NCI-H2196 treated with DMSO at 0.1 percent for 48 hours (cell line): ENCODE measurements at regions not wholly inside any gene's neighbourhood (a gene's known extent, or its start where the extent isn't known, plus 50 kb on each side); places are given as distances from the start of the nearest gene placed in this dataset.
"Not testable (repeated sequence)": the region's sequence is repeated elsewhere in the genome, so short reads cannot be mapped to it uniquely, and the experiment has no call there.

Source experiments
- DNase-seq: peaks from one replicate; lab custom pipeline; 2025; ENCODE audit not compliant: unreplicated experiment; lab: John Stamatoyannopoulos, UW

- DNase-seq = no peak
Observed at GRCh38 chr18:67455890-67456501, 60.5 kb downstream of the DSEL start.

- no peak for DNase-seq
Observed at GRCh38 chr18:67453901-67454300, 62.6 kb downstream of the DSEL start.

- DNase-seq = no peak
Observed at GRCh38 chr18:67451960-67452359, 64.6 kb downstream of the DSEL start.

GRCh38 chr18:67451101-67451500 lies 65.4 kb downstream of the DSEL start:
- not testable (repeated sequence) for DNase-seq

- DNase-seq = no peak
Observed at GRCh38 chr18:67433971-67434370, 82.5 kb downstream of the DSEL start.

- no peak for DNase-seq
Observed at GRCh38 chr18:67432806-67433205, 83.7 kb downstream of the DSEL start.

- DNase-seq = no peak
Observed at GRCh38 chr18:67428805-67429204, 87.7 kb downstream of the DSEL start.

- no peak for DNase-seq
Observed at GRCh38 chr18:67428158-67428557, 88.4 kb downstream of the DSEL start.

GRCh38 chr18:67426486-67426885 lies 90.0 kb downstream of the DSEL start:
- no peak for DNase-seq

- no peak for DNase-seq
Observed at GRCh38 chr18:67425672-67426071, 90.8 kb downstream of the DSEL start.

- no peak for DNase-seq
Observed at GRCh38 chr18:67421651-67422050, 94.9 kb downstream of the DSEL start.

- peak; percentile 4 for DNase-seq
Observed at GRCh38 chr18:67417864-67418523, 98.5 kb downstream of the DSEL start.

GRCh38 chr18:67411116-67411515 lies 105.4 kb downstream of the DSEL start:
- no peak for DNase-seq

GRCh38 chr18:67410075-67411070 lies 106.1 kb downstream of the DSEL start:
- DNase-seq = no peak

- DNase-seq = no peak
Observed at GRCh38 chr18:67408240-67408639, 108.3 kb downstream of the DSEL start.

- DNase-seq = no peak
Observed at GRCh38 chr18:67406714-67407113, 109.8 kb downstream of the DSEL start.

GRCh38 chr18:67402543-67402942 lies 114.0 kb downstream of the DSEL start:
- no peak for DNase-seq

GRCh38 chr18:67400502-67401117 lies 115.9 kb downstream of the DSEL start:
- DNase-seq = no peak

GRCh38 chr18:67386032-67386431 lies 130.5 kb downstream of the DSEL start:
- no peak for DNase-seq

- DNase-seq = no peak
Observed at GRCh38 chr18:67385455-67385854, 131.1 kb downstream of the DSEL start.

GRCh38 chr18:67384057-67384456 lies 132.5 kb downstream of the DSEL start:
- DNase-seq = not testable (repeated sequence)
